GM06990 (cell line): ENCODE measurements at regions not wholly inside any gene's neighbourhood (a gene's known extent, or its start where the extent isn't known, plus 50 kb on each side); places are given as distances from the start of the nearest gene placed in this dataset.

ENCODE experiments used
- DNase-seq: peaks from one replicate; pipeline ENCODE4 v3.0.0-alpha.2; 2011; ENCODE audit not compliant: insufficient read length; ENCODE audit errors: extremely low read depth
- H3K27me3 ChIP-seq: replicated peaks from 2 replicates; pipeline ENCODE4 v1.6.0; 2011; ENCODE audit warnings: low read length; ENCODE audit not compliant: control insufficient read depth, insufficient read depth
- H3K36me3 ChIP-seq: 2 replicates; pipeline ENCODE4 v1.5.1; 2011; ENCODE audit warnings: low read length; ENCODE audit not compliant: control insufficient read depth, insufficient read depth
- H3K4me3 ChIP-seq: replicated peaks from 2 replicates; pipeline ENCODE4 v1.5.1; 2011; ENCODE audit warnings: low read depth, mild to moderate bottlenecking, control low read depth, low read length
- TF ChIP-seq, protein P1 (sequence below): IDR thresholded peaks from 2 replicates; pipeline ENCODE4 v1.5.1; 2011; ENCODE audit warnings: low read length, control low read depth, mild to moderate bottlenecking, inconsistent platforms; ENCODE audit not compliant: insufficient read depth, poor library complexity, severe bottlenecking

DNA sequence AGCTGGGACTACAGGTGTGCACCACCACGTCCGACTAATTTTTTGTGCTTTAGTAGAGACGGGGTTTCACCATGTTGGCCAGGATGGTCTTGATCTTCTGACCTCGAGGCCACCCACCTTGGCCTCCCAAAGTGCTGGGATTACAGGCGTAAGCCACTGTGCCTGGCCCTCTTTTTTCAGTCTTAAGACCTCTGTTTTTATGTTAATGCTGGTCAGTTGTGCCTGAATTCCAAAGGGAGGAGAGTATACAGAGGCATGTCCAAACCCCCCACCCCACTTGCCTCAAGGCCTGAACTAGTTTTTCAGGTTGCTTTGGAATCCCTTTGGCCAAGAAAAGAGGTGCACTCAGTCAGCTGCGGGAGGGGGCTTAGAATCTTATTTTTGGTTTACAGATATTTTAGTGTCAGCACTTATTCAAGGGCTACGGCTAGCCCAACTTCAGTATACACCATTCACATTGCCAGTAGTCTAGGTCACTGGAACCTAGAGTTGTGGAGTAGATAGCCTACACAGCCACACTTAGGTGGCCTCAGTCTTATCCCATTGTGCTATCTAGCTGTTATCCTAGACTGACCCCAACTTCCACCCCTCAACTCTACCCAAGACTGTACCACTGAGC, 128.0 kb upstream of the TPM1 start:
- TF ChIP-seq, protein P1, sequence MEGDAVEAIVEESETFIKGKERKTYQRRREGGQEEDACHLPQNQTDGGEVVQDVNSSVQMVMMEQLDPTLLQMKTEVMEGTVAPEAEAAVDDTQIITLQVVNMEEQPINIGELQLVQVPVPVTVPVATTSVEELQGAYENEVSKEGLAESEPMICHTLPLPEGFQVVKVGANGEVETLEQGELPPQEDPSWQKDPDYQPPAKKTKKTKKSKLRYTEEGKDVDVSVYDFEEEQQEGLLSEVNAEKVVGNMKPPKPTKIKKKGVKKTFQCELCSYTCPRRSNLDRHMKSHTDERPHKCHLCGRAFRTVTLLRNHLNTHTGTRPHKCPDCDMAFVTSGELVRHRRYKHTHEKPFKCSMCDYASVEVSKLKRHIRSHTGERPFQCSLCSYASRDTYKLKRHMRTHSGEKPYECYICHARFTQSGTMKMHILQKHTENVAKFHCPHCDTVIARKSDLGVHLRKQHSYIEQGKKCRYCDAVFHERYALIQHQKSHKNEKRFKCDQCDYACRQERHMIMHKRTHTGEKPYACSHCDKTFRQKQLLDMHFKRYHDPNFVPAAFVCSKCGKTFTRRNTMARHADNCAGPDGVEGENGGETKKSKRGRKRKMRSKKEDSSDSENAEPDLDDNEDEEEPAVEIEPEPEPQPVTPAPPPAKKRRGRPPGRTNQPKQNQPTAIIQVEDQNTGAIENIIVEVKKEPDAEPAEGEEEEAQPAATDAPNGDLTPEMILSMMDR = no peak
- DNase-seq = no peak
- H3K36me3 ChIP-seq = no peaks in the 10 kb centered on the region
- no peaks in the 10 kb centered on the region; the same call in 1 of the 2 replicates for H3K27me3 ChIP-seq
- no peak overlapping the region for H3K4me3 ChIP-seq

DNA sequence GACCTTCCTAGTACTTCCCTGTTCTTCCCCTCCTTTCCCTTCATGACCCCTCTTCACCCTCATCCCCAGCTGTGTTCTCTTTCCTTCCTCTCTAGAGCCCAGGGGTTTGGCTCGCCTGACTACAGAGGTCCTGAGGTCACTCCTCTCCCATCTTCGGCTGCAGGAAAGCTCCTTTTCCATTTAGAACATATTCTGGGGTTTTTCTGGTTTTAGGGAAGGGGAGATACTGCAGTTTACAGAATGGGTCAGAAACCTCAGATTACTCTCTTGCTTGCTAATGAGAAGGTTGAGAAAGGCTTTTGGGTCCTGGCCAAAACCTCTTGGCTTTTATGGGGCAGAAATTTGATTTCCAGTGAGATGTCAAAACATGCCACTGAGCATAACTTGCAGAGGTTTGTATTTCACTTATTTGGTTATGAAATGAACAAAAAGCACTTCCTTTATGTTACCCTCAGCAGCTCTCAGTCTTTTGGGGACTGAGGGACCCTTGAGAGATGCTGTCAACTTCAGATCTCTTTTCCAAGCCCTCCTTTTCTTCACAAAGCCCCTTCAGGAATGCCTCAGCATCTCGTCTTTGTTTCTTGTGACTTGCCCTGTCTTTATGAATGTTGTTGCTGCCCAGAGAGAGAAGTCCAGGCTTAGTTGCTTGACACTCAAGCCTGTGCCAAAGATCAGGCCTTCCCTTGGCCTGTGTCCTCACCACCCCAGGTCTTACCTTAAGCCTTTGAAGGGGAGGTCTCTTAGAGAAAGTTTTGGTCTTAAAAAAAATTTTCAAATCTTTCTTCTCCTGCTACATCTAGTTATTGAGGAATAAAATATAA, 121.7 kb upstream of the TPM1 start:
- DNase-seq = no peak
- H3K27me3 ChIP-seq = no peaks in the 10 kb centered on the region; the same call in 1 of the 2 replicates
- no peaks in the 10 kb centered on the region for H3K36me3 ChIP-seq
- H3K4me3 ChIP-seq = no peak overlapping the region
- TF ChIP-seq, protein P1 = no peak

DNA sequence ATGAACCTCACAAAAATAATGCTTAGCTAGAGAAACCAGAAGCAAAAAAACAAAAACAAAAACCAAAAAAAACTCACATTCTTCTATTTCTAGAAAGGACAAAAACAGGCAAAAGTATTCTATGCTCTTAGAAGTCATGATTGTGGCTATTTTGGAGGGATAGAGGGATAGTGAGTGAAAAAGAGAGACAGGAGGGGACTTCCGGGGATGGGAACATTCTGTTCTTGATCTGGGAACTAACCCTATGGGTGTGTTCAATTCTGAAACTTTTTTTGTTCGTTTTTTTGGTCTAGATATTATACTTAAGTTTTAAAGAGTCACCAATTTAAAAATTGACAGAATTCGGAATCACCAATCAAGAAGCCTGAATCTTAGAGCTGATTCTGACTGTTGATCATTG, 120.0 kb upstream of the TPM1 start:
- TF ChIP-seq, protein P1 = no peak
- Histone ChIP-seq H3K36me3 (no peaks in the 10 kb centered on the region), H3K4me3 (no peak overlapping the region), H3K27me3 (no peaks in the 10 kb centered on the region; the same call in 1 of the 2 replicates)
- DNase-seq = no peak

DNA sequence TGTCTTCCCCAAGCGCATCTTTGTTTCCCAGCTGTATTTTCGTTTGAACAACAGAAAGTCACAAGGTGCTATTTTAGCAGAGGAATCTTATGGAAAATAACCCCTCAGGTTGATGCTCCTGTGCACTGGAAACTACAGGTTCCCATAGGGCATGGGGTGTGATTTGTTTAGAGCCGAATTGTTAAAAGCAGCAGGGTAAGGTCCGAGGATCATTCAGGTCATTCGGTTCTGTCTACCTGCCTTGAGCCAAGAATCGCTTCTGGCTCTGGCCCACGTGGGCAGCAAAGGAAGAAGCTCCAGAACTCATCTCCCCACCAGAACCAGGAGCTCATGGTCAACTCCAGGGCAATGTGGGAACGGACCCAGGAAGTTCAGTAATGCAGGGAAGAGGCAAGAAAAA, 116.7 kb upstream of the TPM1 start:
- TF ChIP-seq, protein P1 = no peak
- no peaks in the 10 kb centered on the region for H3K27me3 ChIP-seq
- H3K36me3 ChIP-seq = no peaks in the 10 kb centered on the region
- H3K4me3 ChIP-seq = no peak overlapping the region
- DNase-seq = no peak

DNA sequence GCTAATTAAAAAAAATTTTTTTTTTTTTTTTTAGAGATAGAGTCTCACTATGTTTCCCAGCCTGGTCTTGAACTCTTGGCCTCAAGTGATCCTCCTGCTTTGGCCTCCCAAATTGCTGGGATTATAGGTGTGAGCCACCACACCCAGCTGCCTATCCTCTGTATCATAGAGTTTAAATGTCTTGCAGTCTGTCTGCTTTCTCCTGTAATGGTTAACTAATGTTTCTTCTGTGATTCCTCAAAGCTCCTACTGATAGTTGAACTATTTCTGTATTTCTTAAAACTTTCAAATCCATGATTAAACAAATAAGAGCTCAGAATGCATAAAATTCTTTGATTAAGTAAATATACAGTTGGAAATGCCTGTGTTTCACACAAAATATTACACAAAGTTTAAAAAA, 115.4 kb upstream of the TPM1 start:
- TF ChIP-seq, protein P1 = no peak
- Histone ChIP-seq H3K4me3 (no peak overlapping the region), H3K36me3 (no peaks in the 10 kb centered on the region), H3K27me3 (no peaks in the 10 kb centered on the region)
- no peak for DNase-seq

DNA sequence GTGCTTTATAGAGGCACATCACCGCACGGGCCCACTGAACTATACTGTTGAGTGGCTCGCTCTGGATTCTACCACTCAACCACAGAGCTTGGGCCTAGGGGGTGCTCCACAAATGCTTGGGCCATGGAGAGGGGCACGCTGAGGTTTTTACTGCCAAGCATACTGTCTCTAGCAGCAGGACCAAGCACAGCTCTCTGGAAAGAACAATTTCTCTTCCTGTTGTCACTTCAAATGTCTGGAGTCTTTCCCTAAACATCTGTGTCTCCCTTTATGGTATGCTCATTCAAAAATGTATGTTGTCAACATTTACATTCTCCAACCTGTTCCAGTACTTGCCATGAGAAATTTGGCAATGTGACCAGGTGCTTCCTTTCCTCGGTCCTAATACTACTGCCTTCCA, 114.7 kb upstream of the TPM1 start:
- no peak overlapping the region for H3K4me3 ChIP-seq
- H3K36me3 ChIP-seq = no peaks in the 10 kb centered on the region
- no peak for DNase-seq
- TF ChIP-seq, protein P1 = no peak
- H3K27me3 ChIP-seq = no peaks in the 10 kb centered on the region
